Suprapubic skin (tissue), 4 donors: ENCODE measurements at regions not wholly inside any gene's neighbourhood (a gene's known extent, or its start where the extent isn't known, plus 50 kb on each side); places are given as distances from the start of the nearest gene placed in this dataset.

Experiments used
- DNase-seq, 2 donors: peaks; one replicate each; pipeline ENCODE4 v3.0.0-alpha.2; 2019; ENCODE audit warnings: low spot score in 2 of 2
- H3K27ac ChIP-seq: fragments of 200-600 bp; sonication (generic); one replicate; pipeline ENCODE4 v1.5.1; 2019
- H3K27me3 ChIP-seq: fragments of 200-600 bp; sonication (generic); one replicate; pipeline ENCODE4 v1.5.1; 2019
- H3K36me3 ChIP-seq: fragments of 200-600 bp; sonication (generic); one replicate; pipeline ENCODE4 v1.5.1; 2019
- H3K4me1 ChIP-seq: fragments of 200-600 bp; sonication (generic); one replicate; pipeline ENCODE4 v1.5.1; 2019
- H3K4me3 ChIP-seq: fragments of 200-600 bp; sonication (generic); one replicate; pipeline ENCODE4 v1.5.1; 2019; ENCODE audit warnings: mild to moderate bottlenecking
- H3K9me3 ChIP-seq: fragments of 200-600 bp; sonication (generic); one replicate; pipeline ENCODE4 v1.5.1; 2019
- CTCF ChIP-seq, 2 donors: fragments of 200-600 bp in 1 of 2; fragments of 450-650 bp in 1 of 2; sonication (generic) in 1 of 2; IDR thresholded peaks; one replicate each; pipeline ENCODE4 v1.5.1; 2016 to 2019; ENCODE audit warnings: antibody characterized with exemption in 2 of 2, mild to moderate bottlenecking in 1 of 2, moderate library complexity in 1 of 2
- EP300 ChIP-seq: sonication (generic); formaldehyde crosslinking; IDR thresholded peaks from one replicate; pipeline ENCODE4 v1.6.1; 2017; ENCODE audit warnings: antibody characterized with exemption
- POLR2A ChIP-seq, 2 donors: fragments of 450-650 bp; IDR thresholded peaks; one replicate each; pipeline ENCODE4 v1.6.1; 2017; ENCODE audit warnings: antibody characterized with exemption in 2 of 2, mild to moderate bottlenecking in 2 of 2, moderate library complexity in 2 of 2
- POLR2AphosphoS5 ChIP-seq, 3 donors: sonication (generic); formaldehyde crosslinking; IDR thresholded peaks; one replicate each; pipeline ENCODE4 v1.6.1; 2017; ENCODE audit warnings: antibody characterized with exemption in 3 of 3
- WGBS: methylation state at CpG from one replicate; pipeline ENCODE4 v1.1.5; 2018; 5-methylcytosine and 5-hydroxymethylcytosine counted together

- no peak for TF ChIP-seq EP300
- TF ChIP-seq POLR2AphosphoS5 (IDR thresholded peaks at IDR 0.05) = no peak
- TF ChIP-seq POLR2A (IDR thresholded peaks at IDR 0.05) = no peak
- no peak for TF ChIP-seq CTCF (IDR thresholded peaks at IDR 0.05)
- no peak overlapping the region for H3K27ac ChIP-seq
- no peak for DNase-seq
- 94% methylated on average over 1 of the region's 1 CpG for WGBS
- no peaks in the 10 kb centered on the region for H3K27me3 ChIP-seq
- H3K4me1 ChIP-seq = no peaks in the 10 kb centered on the region
- no peaks in the 10 kb centered on the region for H3K36me3 ChIP-seq
- no peaks in the 10 kb centered on the region for H3K9me3 ChIP-seq
- no peak overlapping the region for H3K4me3 ChIP-seq
Measured at GRCh38 chr6:153927867-153928266, 111.2 kb upstream of the OPRM1 start.

GRCh38 chr6:153898360-153899059, 140.5 kb upstream of the OPRM1 start:
- no peak overlapping the region for H3K27ac ChIP-seq
- H3K4me1 ChIP-seq = no peaks in the 10 kb centered on the region
- no peak for TF ChIP-seq CTCF (IDR thresholded peaks at IDR 0.05)
- no peak for TF ChIP-seq POLR2A (IDR thresholded peaks at IDR 0.05)
- TF ChIP-seq POLR2AphosphoS5 (IDR thresholded peaks at IDR 0.05) = no peak
- no peak for TF ChIP-seq EP300
- no peaks in the 10 kb centered on the region for H3K36me3 ChIP-seq
- no peaks in the 10 kb centered on the region for H3K27me3 ChIP-seq
- peaks cover 12% of the 10 kb centered on the region for H3K9me3 ChIP-seq
- DNase-seq = no peak
- H3K4me3 ChIP-seq = no peak overlapping the region
- WGBS = 60% methylated on average over 8 of the region's 8 CpGs

GRCh38 chr6:153882411-153882810, 156.6 kb upstream of the OPRM1 start:
- no peaks in the 10 kb centered on the region for H3K36me3 ChIP-seq
- no peak for TF ChIP-seq EP300
- TF ChIP-seq CTCF (IDR thresholded peaks at IDR 0.05) = no peak
- no peak for TF ChIP-seq POLR2AphosphoS5 (IDR thresholded peaks at IDR 0.05)
- TF ChIP-seq POLR2A (IDR thresholded peaks at IDR 0.05) = no peak
- no peak for DNase-seq
- H3K4me1 ChIP-seq = no peaks in the 10 kb centered on the region
- no peak overlapping the region for H3K27ac ChIP-seq
- H3K4me3 ChIP-seq = no peak overlapping the region
- H3K27me3 ChIP-seq = no peaks in the 10 kb centered on the region
- H3K9me3 ChIP-seq = no peaks in the 10 kb centered on the region

- 81% methylated on average over 3 of the region's 3 CpGs for WGBS
- no peaks in the 10 kb centered on the region for H3K27me3 ChIP-seq
- H3K27ac ChIP-seq = no peak overlapping the region
- DNase-seq = no peak
- no peaks in the 10 kb centered on the region for H3K4me1 ChIP-seq
- H3K9me3 ChIP-seq = peaks cover 3% of the 10 kb centered on the region
- TF ChIP-seq EP300 = no peak
- TF ChIP-seq CTCF (IDR thresholded peaks at IDR 0.05) = no peak
- no peak for TF ChIP-seq POLR2AphosphoS5 (IDR thresholded peaks at IDR 0.05)
- TF ChIP-seq POLR2A (IDR thresholded peaks at IDR 0.05) = no peak
- no peaks in the 10 kb centered on the region for H3K36me3 ChIP-seq
- H3K4me3 ChIP-seq = no peak overlapping the region
Measured at GRCh38 chr6:153873541-153873940, 165.5 kb upstream of the OPRM1 start.

GRCh38 chr6:153872946-153873345, 166.1 kb upstream of the OPRM1 start:
- Histone ChIP-seq H3K9me3 (peaks cover 3% of the 10 kb centered on the region), H3K27me3 (no peaks in the 10 kb centered on the region), H3K4me3 (no peak overlapping the region), H3K36me3 (no peaks in the 10 kb centered on the region), H3K4me1 (no peaks in the 10 kb centered on the region), H3K27ac (no peak overlapping the region)
- TF ChIP-seq EP300 = no peak
- no peak for TF ChIP-seq CTCF (IDR thresholded peaks at IDR 0.05)
- no peak for TF ChIP-seq POLR2AphosphoS5 (IDR thresholded peaks at IDR 0.05)
- no peak for TF ChIP-seq POLR2A (IDR thresholded peaks at IDR 0.05)
- DNase-seq = no peak
- 67% methylated on average over 2 of the region's 2 CpGs for WGBS
